ENCODE measurements at regions not wholly inside any gene's neighbourhood (a gene's known extent, or its start where the extent isn't known, plus 50 kb on each side); places are given as distances from the start of the nearest gene placed in this dataset.

- Histone ChIP-seq H3K27ac (ENCODE audit: insufficient read depth, low read length) (no peak overlapping the region), H3K4me3 (replicated peaks in 1 of 4; ENCODE audit: control extremely low read depth in 1 of 4, insufficient read depth in 1 of 4, low read depth in 3 of 4, low read length in 4 of 4) (no peak overlapping the region), H3K4me2 (ENCODE audit: extremely low read depth, insufficient read depth, low read length) (no peak overlapping the region), H4K20me1 (ENCODE audit: control insufficient read depth, extremely low read depth, insufficient read depth, low read length) (no peaks in the 10 kb centered on the region), H2AFZ (ENCODE audit: low read length) (no peak overlapping the region), H3K9me3 (ENCODE audit: control insufficient read depth, insufficient read depth, low read depth, low read length) (no peaks in the 10 kb centered on the region), H3K4me1 (ENCODE audit: control insufficient read depth, extremely low read depth, insufficient read depth, low read length) (no peaks in the 10 kb centered on the region), H3K9ac (ENCODE audit: insufficient read depth, low read length) (no peak overlapping the region), H3K79me2 (ENCODE audit: control insufficient read depth, insufficient read depth, low read length) (no peaks in the 10 kb centered on the region), H3K27me3 (ENCODE audit: control insufficient read depth, insufficient read depth, low read length) (no peaks in the 10 kb centered on the region), H3K36me3 (ENCODE audit: control insufficient read depth, insufficient read depth, low read length) (no peaks in the 10 kb centered on the region)
- no peak for TF ChIP-seq EZH2 (IDR thresholded peaks at IDR 0.05; ENCODE audit: low read length, missing control alignments)
- TF ChIP-seq CTCF (conservative IDR thresholded peaks at IDR 0.05 in 1 of 2, IDR thresholded peaks at IDR 0.05 in 1 of 2; ENCODE audit: low read depth in 1 of 2, low read length in 2 of 2), result no peak
- no peak for DNase-seq (ENCODE audit: low read depth in 2 of 2)
Observed at GRCh38 chr4:136934601-136935000, 597.7 kb downstream of the PCDH18 start.

- no peaks in the 10 kb centered on the region for H3K4me1 ChIP-seq (ENCODE audit: control insufficient read depth, extremely low read depth, insufficient read depth, low read length)
- no peak overlapping the region for H2AFZ ChIP-seq (ENCODE audit: low read length)
- peak in 1 of 2 donors; percentile 58 for DNase-seq (ENCODE audit: low read depth in 2 of 2)
- H4K20me1 ChIP-seq (ENCODE audit: control insufficient read depth, extremely low read depth, insufficient read depth, low read length), result no peaks in the 10 kb centered on the region
- H3K27me3 ChIP-seq (ENCODE audit: control insufficient read depth, insufficient read depth, low read length), result no peaks in the 10 kb centered on the region
- TF ChIP-seq EZH2 (IDR thresholded peaks at IDR 0.05; ENCODE audit: low read length, missing control alignments) (no peak), CTCF (conservative IDR thresholded peaks at IDR 0.05 in 1 of 2, IDR thresholded peaks at IDR 0.05 in 1 of 2; ENCODE audit: low read depth in 1 of 2, low read length in 2 of 2) (no peak)
- no peaks in the 10 kb centered on the region for H3K79me2 ChIP-seq (ENCODE audit: control insufficient read depth, insufficient read depth, low read length)
- no peak overlapping the region for H3K4me2 ChIP-seq (ENCODE audit: extremely low read depth, insufficient read depth, low read length)
- no peak overlapping the region for H3K4me3 ChIP-seq (replicated peaks in 1 of 4; ENCODE audit: control extremely low read depth in 1 of 4, insufficient read depth in 1 of 4, low read depth in 3 of 4, low read length in 4 of 4)
- no peak overlapping the region for H3K27ac ChIP-seq (ENCODE audit: insufficient read depth, low read length)
- no peaks in the 10 kb centered on the region for H3K9me3 ChIP-seq (ENCODE audit: control insufficient read depth, insufficient read depth, low read depth, low read length)
- no peaks in the 10 kb centered on the region for H3K36me3 ChIP-seq (ENCODE audit: control insufficient read depth, insufficient read depth, low read length)
- no peak overlapping the region for H3K9ac ChIP-seq (ENCODE audit: insufficient read depth, low read length)
Observed at GRCh38 chr4:136931781-136932180, 600.5 kb downstream of the PCDH18 start.

GRCh38 chr4:136928957-136929411 lies 603.3 kb downstream of the PCDH18 start:
- Histone ChIP-seq H2AFZ (ENCODE audit: low read length) (no peak overlapping the region), H3K27ac (ENCODE audit: insufficient read depth, low read length) (no peak overlapping the region), H3K36me3 (ENCODE audit: control insufficient read depth, insufficient read depth, low read length) (no peaks in the 10 kb centered on the region), H3K4me3 (replicated peaks in 1 of 4; ENCODE audit: control extremely low read depth in 1 of 4, insufficient read depth in 1 of 4, low read depth in 3 of 4, low read length in 4 of 4) (no peak overlapping the region), H4K20me1 (ENCODE audit: control insufficient read depth, extremely low read depth, insufficient read depth, low read length) (no peaks in the 10 kb centered on the region), H3K4me1 (ENCODE audit: control insufficient read depth, extremely low read depth, insufficient read depth, low read length) (no peaks in the 10 kb centered on the region), H3K27me3 (ENCODE audit: control insufficient read depth, insufficient read depth, low read length) (no peaks in the 10 kb centered on the region), H3K9ac (ENCODE audit: insufficient read depth, low read length) (no peak overlapping the region), H3K79me2 (ENCODE audit: control insufficient read depth, insufficient read depth, low read length) (no peaks in the 10 kb centered on the region), H3K4me2 (ENCODE audit: extremely low read depth, insufficient read depth, low read length) (no peak overlapping the region), H3K9me3 (ENCODE audit: control insufficient read depth, insufficient read depth, low read depth, low read length) (no peaks in the 10 kb centered on the region)
- DNase-seq (ENCODE audit: low read depth in 2 of 2), result no peak
- no peak for TF ChIP-seq EZH2 (IDR thresholded peaks at IDR 0.05; ENCODE audit: low read length, missing control alignments)
- no peak for TF ChIP-seq CTCF (conservative IDR thresholded peaks at IDR 0.05 in 1 of 2, IDR thresholded peaks at IDR 0.05 in 1 of 2; ENCODE audit: low read depth in 1 of 2, low read length in 2 of 2)

Data from fibroblast of lung (primary cell).